Kidney (tissue), 13 donors: ENCODE measurements at regions not wholly inside any gene's neighbourhood (a gene's known extent, or its start where the extent isn't known, plus 50 kb on each side); places are given as distances from the start of the nearest gene placed in this dataset.

Experiments
- DNase-seq, 5 donors: peaks; one replicate each; pipeline ENCODE4 v3.0.0-alpha.2; 2013 to 2020
- FAIRE-seq: peaks from 2 replicates; lab custom pipeline; 2012; peaks lifted over from hg19 to GRCh38; lab: Jason Lieb, UNC
- H3K27ac ChIP-seq, 2 donors: one replicate each; pipeline ENCODE4 v1.7.0; 2013; ENCODE audit warnings: low read depth in 2 of 2, low read length in 2 of 2, inconsistent platforms in 1 of 2
- H3K27me3 ChIP-seq: one replicate; pipeline ENCODE4 v1.7.1; 2013; ENCODE audit warnings: low read length, inconsistent platforms; ENCODE audit not compliant: control insufficient read depth, insufficient read depth
- H3K36me3 ChIP-seq, 3 donors: one replicate each; pipeline versions ENCODE4 v1.7.0 to v1.7.1; 2013; ENCODE audit warnings: low read length in 3 of 3, control low read depth in 1 of 3, inconsistent platforms in 1 of 3; ENCODE audit not compliant: insufficient read depth in 3 of 3, control insufficient read depth in 2 of 3
- H3K4me1 ChIP-seq, 3 donors: one replicate each; pipeline versions ENCODE4 v1.7.0 to v1.7.1; 2013; ENCODE audit warnings: low read length in 3 of 3, inconsistent platforms in 1 of 3, low read depth in 1 of 3; ENCODE audit not compliant: control insufficient read depth in 2 of 3, insufficient read depth in 2 of 3
- H3K4me3 ChIP-seq, 3 donors: one replicate each; pipeline versions ENCODE4 v1.7.0 to v1.8.1; 2013; ENCODE audit warnings: low read length in 3 of 3, control low read depth in 1 of 3, inconsistent platforms in 1 of 3
- H3K9ac ChIP-seq, 3 donors: one replicate each; pipeline versions ENCODE4 v1.7.0 to v1.7.1; 2013; ENCODE audit warnings: low read length in 3 of 3, control low read depth in 1 of 3, inconsistent platforms in 1 of 3
- H3K9me3 ChIP-seq, 3 donors: one replicate each; pipeline versions ENCODE4 v1.7.0 to v1.7.1; 2013; ENCODE audit warnings: low read length in 3 of 3, control low read depth in 1 of 3, inconsistent platforms in 1 of 3; ENCODE audit not compliant: control insufficient read depth in 2 of 3, insufficient read depth in 1 of 3
- CTCF ChIP-seq: IDR thresholded peaks from 3 replicates; pipeline ENCODE4 v1.5.1; 2012; ENCODE audit warnings: mild to moderate bottlenecking, moderate library complexity, borderline replicate concordance; ENCODE audit not compliant: insufficient read depth; ENCODE audit errors: extremely low read depth
- intact Hi-C: fragments of 100-400 bp; cut with DNase I; formaldehyde crosslinking; loops from one replicate; pipeline ENCODE4 v1.11.1; 2022
- donor health status: control.
- donor health status: control.
- donor health status: control.
- donor health status: control.
- donor health status: control.
- donor health status: DM: yes; HTN: yes; CAD: no.
- donor health status: Normal renal cell carcinoma (clear cell type).

GRCh38 chr3:13932578-13933295 is 52.9 kb upstream of the WNT7A start:
- Histone ChIP-seq H3K4me1 (no peaks in the 10 kb centered on the region), H3K27me3 (no peaks in the 10 kb centered on the region), H3K27ac (no peak overlapping the region), H3K9ac (no peak overlapping the region), H3K9me3 (peaks cover 0 to 6% (median 0%) of the 10 kb centered on the region in 3 donors), H3K4me3 (peak overlapping the region in 2 of 3 donors; percentile 41 to 54), H3K36me3 (no peaks in the 10 kb centered on the region)
- TF ChIP-seq CTCF: no peak
- DNase-seq (peak in 3 of 5 donors; percentile 24 to 73 (median 49)), FAIRE-seq (no peak)
- intact Hi-C loops: no loop called here

DNA sequence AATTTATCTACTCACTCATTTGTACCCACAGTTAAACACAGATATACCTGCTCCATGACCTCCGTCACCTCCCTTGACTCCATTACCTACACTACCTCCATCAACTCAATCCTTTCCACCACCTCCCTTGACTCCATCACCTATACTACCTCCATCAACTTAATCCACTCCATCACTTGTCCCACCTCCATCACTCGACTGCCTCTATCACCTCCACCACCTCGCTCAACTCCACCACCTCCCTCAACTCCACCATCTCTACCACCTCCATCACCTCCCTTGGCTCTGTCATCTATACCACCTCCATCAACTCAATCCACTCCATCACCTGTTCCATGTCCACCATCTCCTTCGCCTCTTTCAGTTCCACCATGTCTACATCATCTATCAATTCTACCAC is 51.3 kb upstream of the WNT7A start:
- no peak overlapping the region for H3K4me3 ChIP-seq
- H3K4me1 ChIP-seq: no peaks in the 10 kb centered on the region
- H3K9me3 ChIP-seq: peaks cover 0 to 6% (median 0%) of the 10 kb centered on the region in 3 donors
- DNase-seq (no peak), FAIRE-seq (no peak)
- no peak overlapping the region for H3K9ac ChIP-seq
- no peaks in the 10 kb centered on the region for H3K27me3 ChIP-seq
- no peak for TF ChIP-seq CTCF
- no peaks in the 10 kb centered on the region for H3K36me3 ChIP-seq
- no peak overlapping the region for H3K27ac ChIP-seq
- intact Hi-C loops: no loop called here
